ENCODE measurements at regions not wholly inside any gene's neighbourhood (a gene's known extent, or its start where the extent isn't known, plus 50 kb on each side); places are given as distances from the start of the nearest gene placed in this dataset.

- no peak overlapping the region for H3K27ac ChIP-seq
- DNase-seq (ENCODE audit: low read depth in 1 of 2, low spot score in 1 of 2): no peak
- no peaks in the 10 kb centered on the region for H3K4me1 ChIP-seq (ENCODE audit: low read depth)
- no peaks in the 10 kb centered on the region for H3K36me3 ChIP-seq
- no peaks in the 10 kb centered on the region for H3K27me3 ChIP-seq
- no peaks in the 10 kb centered on the region for H3K9me3 ChIP-seq (ENCODE audit: low read depth)
- H3K4me3 ChIP-seq: no peak overlapping the region
- no peak for TF ChIP-seq CTCF (IDR thresholded peaks at IDR 0.05; ENCODE audit: low read depth, low read length)
These were observed 124.4 kb downstream of the SEC23IP start for GRCh38 chr10:120016906-120017305.

GRCh38 chr10:120017733-120018417 is 125.3 kb downstream of the SEC23IP start:
- no peak overlapping the region for H3K4me3 ChIP-seq
- no peaks in the 10 kb centered on the region for H3K4me1 ChIP-seq (ENCODE audit: low read depth)
- no peaks in the 10 kb centered on the region for H3K9me3 ChIP-seq (ENCODE audit: low read depth)
- no peak for TF ChIP-seq CTCF (IDR thresholded peaks at IDR 0.05; ENCODE audit: low read depth, low read length)
- no peak overlapping the region for H3K27ac ChIP-seq
- no peaks in the 10 kb centered on the region for H3K36me3 ChIP-seq
- DNase-seq (ENCODE audit: low read depth in 1 of 2, low spot score in 1 of 2): no peak
- no peaks in the 10 kb centered on the region for H3K27me3 ChIP-seq

- TF ChIP-seq CTCF (IDR thresholded peaks at IDR 0.05; ENCODE audit: low read depth, low read length): no peak
These were observed 126.2 kb downstream of the SEC23IP start for GRCh38 chr10:120018695-120019094.

GRCh38 chr10:120019568-120019967 is 127.0 kb downstream of the SEC23IP start:
- no peak overlapping the region for H3K4me3 ChIP-seq
- H3K36me3 ChIP-seq: no peaks in the 10 kb centered on the region
- no peak overlapping the region for H3K27ac ChIP-seq
- no peaks in the 10 kb centered on the region for H3K27me3 ChIP-seq
- H3K9me3 ChIP-seq (ENCODE audit: low read depth): no peaks in the 10 kb centered on the region
- no peak for TF ChIP-seq CTCF (IDR thresholded peaks at IDR 0.05; ENCODE audit: low read depth, low read length)
- no peaks in the 10 kb centered on the region for H3K4me1 ChIP-seq (ENCODE audit: low read depth)
- no peak for DNase-seq (ENCODE audit: low read depth in 1 of 2, low spot score in 1 of 2)

More at GRCh38 chr10:120018695-120019094, 126.2 kb downstream of the SEC23IP start:
- H3K27ac ChIP-seq: no peak overlapping the region
- no peak overlapping the region for H3K4me3 ChIP-seq
- no peaks in the 10 kb centered on the region for H3K36me3 ChIP-seq
- no peaks in the 10 kb centered on the region for H3K9me3 ChIP-seq (ENCODE audit: low read depth)
- DNase-seq (ENCODE audit: low read depth in 1 of 2, low spot score in 1 of 2): no peak
- no peaks in the 10 kb centered on the region for H3K27me3 ChIP-seq
- H3K4me1 ChIP-seq (ENCODE audit: low read depth): no peaks in the 10 kb centered on the region

GRCh38 chr10:120022357-120022756 is 129.8 kb downstream of the SEC23IP start:
- Histone ChIP-seq H3K4me3 (no peak overlapping the region), H3K27me3 (no peaks in the 10 kb centered on the region), H3K27ac (no peak overlapping the region), H3K36me3 (no peaks in the 10 kb centered on the region), H3K9me3 (ENCODE audit: low read depth) (no peaks in the 10 kb centered on the region), H3K4me1 (ENCODE audit: low read depth) (no peaks in the 10 kb centered on the region)
- no peak for TF ChIP-seq CTCF (IDR thresholded peaks at IDR 0.05; ENCODE audit: low read depth, low read length)
- DNase-seq (ENCODE audit: low read depth in 1 of 2, low spot score in 1 of 2): no peak

Data from cardiac muscle cell (in vitro differentiated cells and primary cell).